NCI-H1694 treated with DMSO at 0.1 percent for 48 hours (cell line): ENCODE measurements at regions not wholly inside any gene's neighbourhood (a gene's known extent, or its start where the extent isn't known, plus 50 kb on each side); places are given as distances from the start of the nearest gene placed in this dataset.

Experiments used
- DNase-seq: peaks from one replicate; lab custom pipeline; 2025; lab: John Stamatoyannopoulos, UW

DNA sequence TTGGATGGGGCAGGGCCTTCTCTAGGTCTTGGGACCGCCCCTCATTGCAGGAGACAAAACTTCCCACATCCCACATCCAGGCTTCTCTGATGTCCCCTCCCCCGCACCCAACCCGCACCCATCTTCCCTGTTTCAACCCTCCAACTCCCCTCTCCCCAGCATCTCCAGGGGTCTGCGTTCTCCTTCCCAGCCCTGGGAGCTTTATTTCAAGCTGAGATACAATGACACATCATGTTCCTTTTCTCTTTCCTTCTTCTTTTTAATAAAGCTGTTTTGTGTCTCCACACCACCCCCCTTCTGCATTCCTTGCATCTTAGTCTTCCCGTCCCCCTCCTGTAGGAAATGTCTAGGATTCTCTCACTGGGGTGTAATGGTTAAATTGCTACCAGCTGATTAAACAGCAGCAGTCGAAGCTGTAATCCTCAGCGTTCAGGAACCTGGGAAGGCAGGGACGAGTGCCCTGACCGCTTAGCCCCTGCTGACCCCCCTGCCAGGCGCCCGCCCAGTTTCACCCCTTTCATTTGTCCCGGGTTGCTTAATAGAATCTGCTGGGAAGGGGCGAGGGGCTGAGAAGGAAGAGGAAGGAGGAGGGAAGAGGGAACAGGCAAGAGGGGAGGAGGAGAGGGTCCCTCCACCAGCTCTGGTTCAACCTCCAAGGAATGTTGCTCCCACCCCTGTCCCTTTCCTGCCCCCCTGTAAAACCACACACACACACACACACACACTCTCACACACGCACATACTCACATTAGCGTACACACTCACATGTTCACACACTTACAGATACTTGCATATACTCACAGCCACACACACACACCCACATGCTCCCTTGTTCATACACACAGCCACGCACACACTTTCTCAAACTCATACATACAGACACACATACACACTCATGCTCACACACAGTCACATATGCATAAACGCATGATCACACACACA lies 104.5 kb upstream of the MED13L start:
- DNase-seq = no peak

DNA sequence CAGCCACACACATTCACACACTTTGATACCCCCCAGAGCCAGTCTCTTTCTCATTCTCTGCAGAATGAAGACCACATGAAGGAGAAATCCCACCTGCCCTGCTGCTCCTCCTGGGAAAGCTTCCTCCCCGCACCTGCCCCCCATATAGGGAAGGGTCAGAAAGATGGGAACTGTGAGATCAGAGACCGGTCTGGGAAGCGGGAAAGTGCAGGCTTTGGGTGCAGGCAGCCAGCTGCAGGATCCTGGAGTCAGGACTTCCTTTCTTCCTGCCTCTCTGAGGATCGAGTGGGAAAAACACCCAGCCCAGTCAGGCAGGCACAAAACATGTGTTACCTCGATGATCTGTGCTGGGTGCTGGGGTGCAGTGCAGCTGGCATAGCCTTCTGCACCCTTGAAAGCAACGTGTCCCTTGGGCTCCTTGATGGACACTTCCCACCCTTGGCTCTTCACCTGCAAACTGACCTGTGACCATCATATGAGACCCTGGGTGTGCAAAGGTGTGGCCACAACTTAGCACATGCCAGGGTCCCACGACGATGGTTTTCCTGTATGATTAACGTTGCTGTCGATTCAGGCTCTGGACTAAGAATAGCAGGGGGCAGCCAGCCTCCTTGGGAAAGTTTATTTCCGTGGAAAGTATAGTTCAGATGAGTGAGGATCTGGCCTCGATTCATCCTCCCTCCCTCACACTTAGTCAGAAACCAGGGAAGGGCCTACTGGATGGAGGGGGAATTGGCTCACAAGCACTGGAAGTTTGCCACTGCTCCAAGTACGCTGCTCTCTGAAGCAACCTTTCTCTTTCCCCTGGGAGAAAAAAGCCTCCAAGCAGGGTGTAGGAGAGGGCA lies 105.4 kb upstream of the MED13L start:
- no peak for DNase-seq

DNA sequence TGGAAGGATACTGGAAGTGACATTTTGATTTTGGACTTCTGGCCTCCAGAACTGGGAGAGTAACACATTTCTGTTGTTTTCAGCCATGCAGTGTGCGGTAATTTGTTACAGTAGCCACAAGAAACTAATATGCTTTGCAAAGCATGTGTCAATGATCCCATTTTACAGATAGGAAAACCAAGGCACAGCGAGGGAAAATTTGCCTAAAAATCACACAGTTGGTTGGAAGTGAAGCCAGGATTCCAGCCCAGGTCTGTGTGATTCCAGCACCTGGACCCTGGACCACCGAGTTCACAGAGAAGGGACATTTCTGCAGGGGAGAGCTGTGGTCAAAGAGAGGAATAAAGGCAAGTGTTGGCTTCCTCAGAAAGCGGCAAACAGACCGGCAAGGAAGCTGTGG lies 106.7 kb upstream of the MED13L start:
- DNase-seq = no peak

DNA sequence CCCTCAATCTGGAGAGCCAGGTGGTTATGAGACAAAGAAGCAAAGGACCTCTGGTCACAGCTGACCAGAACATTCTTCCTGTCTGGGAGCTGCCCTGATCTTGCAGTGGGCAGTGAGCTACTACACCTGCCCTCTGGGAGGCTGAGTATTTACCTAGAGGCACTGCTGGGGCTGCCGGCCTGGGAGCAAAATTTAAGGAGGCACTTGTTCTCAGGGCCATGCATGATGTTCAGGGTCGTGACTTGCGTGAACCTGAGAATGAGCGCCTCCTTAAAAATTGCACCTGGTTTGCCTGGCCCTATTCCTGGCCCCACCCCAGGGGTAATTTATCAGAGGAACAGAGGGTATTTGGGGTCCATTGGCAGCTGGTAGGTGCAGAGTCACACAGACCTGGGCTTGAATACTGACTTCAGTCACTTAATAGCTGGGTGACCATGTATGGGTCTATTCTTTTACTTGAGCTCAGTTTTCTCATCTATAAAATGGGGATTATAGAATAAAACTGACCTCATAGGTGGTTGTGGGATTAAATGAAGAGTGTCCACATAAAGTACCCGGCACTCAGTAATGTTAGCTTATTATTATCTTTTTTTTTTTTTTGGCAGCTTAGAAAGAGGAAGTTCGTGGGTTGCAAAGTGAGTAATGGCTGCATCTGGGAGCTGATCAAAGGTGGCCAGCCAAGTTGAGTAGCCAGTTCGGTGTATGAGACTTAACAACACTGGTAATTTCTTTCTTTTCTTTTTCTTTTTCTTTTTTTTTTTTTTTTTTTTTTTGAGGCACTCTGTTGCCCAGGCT lies 107.4 kb upstream of the MED13L start:
- DNase-seq = no peak

DNA sequence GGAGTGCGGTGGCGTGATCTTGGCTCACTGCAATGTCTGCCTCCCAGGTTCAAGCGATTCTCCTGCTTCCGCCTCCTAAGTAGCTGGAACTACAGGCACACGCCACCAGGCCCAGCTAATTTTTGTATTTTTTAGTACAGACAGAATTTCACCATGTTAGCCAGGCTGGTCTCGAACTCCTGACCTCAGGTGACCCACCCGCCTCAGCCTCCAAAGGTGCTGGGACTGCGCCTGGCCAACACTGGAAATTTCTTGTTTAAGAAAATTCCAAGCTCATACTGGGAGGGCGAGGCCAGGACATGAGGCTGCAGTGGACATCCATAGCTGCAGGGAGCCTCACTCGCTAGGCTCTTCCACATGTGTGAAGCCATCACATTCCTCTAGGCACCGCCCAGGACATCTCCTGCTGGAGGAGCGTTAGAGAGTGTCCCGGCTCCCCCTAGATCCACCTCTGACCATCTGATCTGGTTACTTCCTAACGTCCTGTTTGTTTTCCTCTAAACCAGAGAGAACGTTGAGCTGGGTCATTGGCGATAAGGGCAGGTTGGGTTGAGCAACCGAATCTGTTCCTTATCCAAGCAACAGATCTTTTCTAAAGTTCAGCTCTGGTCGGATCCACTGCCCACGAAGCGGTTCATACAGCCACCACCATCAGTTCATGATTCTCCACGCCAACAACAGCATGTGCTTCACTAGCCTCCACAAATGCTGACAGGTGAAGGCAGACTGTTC lies 108.2 kb upstream of the MED13L start:
- DNase-seq = no peak

DNA sequence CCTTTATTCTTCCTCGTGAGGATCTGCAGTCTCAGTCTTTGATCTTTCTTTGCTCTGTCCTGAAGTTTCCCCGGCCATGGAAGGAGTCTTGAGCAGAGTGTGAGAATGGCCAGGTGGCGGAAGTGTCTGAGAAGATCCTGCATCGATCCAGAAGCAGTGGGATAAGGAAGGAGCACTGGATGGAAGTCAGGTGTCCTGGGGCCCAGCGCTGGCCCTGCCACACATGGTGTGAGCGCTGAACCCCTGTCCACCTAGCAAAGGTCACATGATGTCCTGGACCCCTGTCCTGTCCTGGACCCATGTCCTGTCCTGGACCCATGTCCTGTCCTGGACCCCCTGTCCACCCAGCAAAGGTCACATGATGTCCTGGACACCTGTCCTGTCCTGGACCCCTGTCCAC lies 111.8 kb upstream of the MED13L start:
- DNase-seq = no peak

DNA sequence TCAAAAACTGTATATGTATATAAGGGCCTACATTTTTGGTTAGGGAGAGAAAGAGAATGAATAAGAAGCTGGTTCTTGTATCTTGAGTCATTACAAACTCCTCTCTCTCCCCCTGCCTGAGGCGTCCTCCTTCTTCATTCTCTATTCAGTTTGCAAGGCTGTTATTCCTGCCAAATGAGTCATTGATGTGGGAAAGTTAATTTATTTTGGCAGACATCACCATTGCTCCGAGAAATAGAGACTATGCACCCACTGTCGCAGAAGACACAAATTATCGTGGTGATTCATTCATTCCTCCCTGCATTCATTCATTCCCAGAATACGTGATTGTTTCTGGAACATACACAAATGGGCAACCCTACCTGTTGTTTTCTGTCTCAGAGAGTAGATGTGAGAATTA lies 112.5 kb upstream of the MED13L start:
- no peak for DNase-seq

DNA sequence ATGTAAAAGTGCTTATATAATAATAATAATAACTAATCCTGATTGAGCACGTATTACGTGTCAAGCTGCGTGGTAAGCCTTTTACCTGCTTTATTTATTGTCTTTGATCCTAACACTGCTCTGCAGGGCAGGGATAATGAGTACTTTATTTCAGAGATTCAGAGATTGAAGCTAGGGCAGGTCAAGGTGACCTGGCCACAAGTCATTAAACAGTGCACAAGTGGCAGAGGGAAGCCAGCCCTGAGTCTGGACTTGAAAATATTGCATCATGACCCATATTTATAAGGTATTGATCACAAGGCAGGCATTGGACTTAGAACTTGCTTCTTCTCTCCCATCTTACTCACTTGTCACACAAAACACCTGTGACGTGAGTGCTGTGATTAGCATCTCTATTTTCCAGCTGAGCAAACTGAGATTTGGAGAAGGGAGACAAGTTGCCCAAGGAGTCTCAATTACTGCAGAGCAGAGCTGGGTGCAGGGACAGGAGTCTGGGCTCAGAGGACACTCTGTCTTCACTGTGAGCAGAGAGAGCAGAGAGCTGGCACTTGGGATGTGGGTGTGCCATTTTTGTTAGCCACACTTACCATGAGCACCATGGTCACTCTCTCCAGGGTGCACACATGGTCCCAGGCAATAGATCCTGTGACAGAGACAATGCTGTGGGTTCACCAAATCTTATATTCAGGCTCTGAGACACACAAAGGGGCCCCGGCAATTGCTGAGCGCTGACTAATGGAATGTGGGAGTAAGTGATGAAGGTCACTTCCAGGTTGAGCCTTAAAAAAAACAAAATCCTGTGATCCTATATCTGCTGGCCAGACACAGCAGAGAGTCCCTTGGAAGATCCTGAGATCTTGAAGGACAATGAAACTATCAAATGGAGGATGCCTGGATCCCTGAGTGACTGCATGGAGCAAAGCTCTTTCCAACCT lies 113.2 kb upstream of the MED13L start:
- DNase-seq = no peak

DNA sequence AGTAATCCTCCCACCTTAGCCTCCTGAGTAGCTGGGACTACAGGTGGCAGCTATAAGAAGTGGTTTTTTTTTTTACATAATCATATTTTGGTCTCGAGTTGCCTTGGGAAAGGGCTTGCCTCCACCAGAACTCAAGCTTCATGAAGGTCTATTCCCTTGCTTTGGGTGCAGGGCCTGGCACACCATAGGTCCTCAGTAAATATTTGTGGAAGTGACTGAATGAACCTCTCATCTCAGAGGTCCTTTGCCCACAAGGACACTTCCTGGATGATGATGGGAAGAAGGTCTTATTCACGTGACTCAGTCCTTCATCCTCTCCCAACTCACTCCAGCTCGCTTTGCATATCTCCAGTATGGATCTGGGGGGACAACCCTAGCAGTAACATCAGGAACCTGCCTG lies 114.0 kb upstream of the MED13L start:
- DNase-seq = no peak

DNA sequence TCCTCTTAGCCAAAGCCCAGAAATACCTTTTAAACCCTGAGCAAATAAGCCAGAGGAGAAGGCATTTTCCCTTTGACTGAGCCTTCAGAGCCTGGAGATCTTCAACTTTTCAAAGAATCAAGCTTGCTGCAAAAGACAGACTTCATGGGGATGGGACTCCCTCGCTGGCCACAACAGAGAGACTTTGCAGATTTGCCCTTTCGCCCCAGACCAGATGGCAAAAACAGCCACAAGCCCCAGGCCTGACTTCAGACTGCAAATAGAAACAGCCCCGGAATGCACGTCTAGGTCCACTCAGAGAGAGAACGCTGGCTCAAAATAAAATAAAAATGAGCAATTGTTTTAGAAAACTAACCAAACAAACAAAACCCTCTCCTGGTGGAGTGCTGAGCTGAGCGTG lies 114.6 kb upstream of the MED13L start:
- no peak for DNase-seq

DNA sequence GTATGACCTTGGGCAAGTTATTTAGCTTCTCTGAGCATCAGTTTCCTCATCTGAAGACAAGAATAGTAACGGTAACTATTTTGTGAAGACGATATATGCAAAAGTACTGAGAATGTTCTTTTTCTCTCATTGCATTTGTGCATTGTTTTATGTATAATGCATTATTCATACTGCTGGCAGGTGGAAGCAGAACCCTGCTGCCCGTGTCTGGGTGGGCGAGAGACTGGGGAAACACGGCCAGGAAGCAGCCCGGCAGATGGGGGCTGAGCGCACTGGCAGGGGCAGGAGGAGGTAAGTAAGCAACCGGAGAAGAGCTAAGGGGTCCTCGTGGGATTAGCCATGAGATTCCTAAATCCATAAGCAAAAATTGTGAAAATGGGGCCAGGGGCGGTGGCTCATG lies 115.8 kb upstream of the MED13L start:
- no peak for DNase-seq

DNA sequence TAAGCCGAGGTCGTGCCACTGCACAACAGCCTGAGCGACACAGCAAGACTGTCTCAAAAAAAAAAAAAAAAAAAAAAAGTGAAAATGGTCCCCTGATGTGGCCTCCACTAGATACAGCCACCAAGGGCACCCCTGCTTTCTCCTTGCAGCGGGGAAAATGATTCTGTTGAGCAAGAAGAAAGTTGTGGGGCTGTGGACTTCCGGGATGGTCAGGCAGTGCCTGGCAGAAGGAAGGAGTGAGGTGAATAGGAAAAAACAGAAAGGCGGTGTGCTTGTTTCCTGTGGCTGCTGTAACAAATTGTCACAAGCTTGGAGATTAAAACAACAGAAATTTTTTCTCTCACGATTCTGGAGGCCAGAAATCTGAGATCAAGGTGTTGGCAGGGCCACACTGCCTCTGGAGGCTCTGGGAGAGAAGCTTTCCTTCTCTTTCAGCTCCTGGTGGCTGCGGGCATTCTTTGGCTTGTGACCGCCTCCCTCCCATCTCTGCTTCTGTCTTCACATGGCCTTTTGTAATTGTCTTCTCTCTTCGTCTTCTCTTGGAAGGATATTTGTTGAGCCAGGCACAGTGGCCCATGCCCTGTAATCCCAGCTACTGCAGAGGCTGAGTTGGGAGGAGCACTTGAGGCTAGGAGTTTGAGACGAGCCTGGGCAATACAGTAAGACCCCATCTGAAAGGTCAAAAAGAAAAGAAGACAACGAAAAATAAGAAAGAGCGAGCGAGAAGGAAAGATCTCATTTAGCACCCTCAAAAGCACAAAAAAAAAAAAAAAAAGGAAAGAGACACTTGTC lies 116.6 kb upstream of the MED13L start:
- DNase-seq = no peak

DNA sequence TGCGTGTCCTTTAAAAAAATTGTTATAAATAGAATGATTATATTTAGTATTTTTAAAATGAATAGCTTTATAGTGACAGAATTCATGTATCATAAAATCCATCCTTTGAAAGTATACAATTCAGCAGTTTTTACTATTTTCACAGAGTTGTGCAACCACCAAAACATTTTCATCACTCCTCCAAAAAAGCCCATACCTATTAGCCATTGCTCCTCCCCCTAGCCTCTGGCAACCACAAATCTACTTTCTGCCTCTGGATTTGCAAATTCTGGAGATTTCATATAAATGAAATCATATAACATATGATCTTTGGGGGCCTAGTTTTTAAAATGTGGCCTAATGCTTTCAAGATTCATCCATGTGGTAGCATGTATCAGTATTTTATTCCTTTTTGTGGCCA lies 117.9 kb upstream of the MED13L start:
- DNase-seq = no peak

DNA sequence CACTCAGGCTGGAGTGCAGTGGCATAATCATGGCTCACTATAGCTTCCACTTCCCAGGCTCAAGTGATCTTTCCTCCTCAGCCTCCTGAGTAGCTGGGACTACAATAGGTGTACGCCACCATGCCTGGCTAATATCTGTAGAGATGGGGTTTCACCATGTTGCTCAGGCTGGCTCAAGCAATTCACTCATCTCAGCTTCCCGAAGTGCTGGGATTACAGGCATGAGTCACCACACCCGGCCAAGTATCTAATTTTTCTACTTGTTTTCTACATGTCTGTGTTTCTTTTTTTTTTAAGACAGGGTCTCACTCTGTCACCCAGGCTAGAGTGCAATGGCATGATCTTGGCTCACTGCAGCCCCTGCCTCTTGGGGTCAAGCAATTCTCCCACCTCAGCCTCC lies 119.7 kb upstream of the MED13L start:
- DNase-seq = no peak

DNA sequence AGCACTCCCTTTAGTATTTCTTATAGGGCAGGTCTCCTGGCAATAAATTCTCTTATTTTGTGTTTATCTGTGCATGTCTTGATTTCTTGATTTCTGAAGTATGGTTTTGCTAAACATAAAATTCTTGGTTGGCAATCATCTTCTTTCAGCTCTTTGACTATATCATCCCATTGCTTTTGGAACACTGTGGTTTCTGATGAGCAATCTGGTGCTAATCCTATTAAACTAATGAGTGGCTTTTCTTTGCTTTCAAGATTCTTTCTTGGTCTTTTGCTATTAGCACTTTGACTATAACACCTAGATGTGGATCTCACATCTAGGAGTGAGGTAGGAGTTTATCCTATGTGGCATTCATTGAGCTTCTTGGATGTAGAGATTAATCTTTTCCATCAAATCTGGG lies 120.7 kb upstream of the MED13L start:
- DNase-seq = no peak

DNA sequence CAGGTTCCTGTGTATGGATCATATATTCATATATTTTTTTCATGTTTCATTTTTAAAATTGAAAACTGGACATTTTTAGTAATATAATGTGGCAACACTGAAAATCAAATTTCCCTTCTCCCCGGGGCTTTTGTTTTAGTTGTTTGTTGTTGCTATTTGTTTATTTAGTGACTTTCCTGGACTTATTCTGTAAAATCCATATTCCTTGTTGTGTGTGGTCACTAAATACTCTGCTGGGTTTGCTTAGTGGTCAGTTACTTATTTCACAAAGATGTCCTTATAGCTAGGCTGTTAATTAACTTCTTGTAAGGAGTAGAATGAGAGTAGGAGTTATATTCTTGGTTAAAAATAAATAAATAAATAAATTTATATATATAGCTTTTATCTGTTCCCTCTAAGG lies 121.6 kb upstream of the MED13L start:
- no peak for DNase-seq

DNA sequence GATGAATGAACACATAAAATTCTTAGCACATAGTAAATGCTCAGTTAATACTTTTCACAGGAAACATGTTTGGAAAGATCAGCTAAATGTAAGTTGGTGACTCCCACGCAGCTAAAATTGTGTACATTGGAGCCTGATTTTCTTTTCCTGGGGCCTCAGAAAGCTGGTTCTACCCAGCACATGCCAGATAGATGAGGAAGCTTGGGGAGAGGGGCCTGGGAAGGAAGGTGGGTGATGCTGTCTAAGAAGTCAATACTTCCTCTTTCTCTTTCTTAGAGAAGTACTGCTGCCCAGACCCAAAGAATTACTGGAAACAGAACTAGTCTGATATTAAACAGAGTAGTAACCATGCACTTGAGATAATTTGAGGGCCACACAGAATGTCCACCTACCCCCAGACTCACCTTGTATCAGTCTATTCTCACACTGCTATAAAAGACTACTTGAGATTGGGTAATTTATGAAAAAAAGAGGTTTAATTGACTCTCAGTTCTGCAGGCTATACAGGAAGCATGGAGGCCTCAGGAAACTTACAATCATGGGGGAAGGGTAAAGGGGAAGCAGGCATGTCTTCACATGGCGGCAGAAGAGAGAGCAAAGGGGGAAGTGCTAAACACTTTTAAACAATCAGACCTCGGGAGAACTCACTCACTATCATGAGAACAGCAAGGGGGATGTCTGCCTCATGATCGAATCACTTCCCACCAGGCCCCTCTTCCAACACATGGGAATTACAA lies 123.3 kb upstream of the MED13L start:
- no peak for DNase-seq

DNA sequence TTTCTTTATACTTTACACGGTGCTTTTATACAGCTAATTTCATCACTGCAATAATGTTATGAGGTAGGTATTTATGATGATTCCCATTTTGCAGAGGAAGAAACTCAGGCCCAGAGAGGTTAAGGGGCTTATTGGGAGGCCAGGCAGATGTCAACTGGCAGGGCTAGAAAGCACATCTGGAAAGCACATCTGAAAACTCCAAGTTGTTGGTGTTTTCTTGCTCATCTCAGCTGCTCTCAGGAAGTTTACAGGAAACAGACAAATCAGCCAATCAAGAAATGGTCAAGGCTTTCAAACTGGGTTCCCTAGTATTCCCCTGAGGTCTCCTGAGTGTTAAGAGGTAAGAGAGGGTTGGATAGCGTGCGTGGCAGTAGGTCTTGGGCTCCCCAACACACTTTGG lies 124.1 kb upstream of the MED13L start:
- DNase-seq = no peak
